Posterior vena cava (tissue), 2 donors: ENCODE measurements at regions not wholly inside any gene's neighbourhood (a gene's known extent, or its start where the extent isn't known, plus 50 kb on each side); places are given as distances from the start of the nearest gene placed in this dataset.

Source experiments
- DNase-seq: peaks from one replicate; pipeline ENCODE4 v3.0.0-alpha.2; 2020; ENCODE audit warnings: low spot score
- intact Hi-C, 2 donors: fragments of 100-400 bp; cut with DNase I; formaldehyde crosslinking; loops; one replicate each; pipeline versions ENCODE4 v1.14.1 to v1.14.2; 2022 to 2023
- donor health status: DM: yes; HTN: yes; CAD: no.
- donor health status: DM: yes; HTN: yes; CAD: no.

DNA sequence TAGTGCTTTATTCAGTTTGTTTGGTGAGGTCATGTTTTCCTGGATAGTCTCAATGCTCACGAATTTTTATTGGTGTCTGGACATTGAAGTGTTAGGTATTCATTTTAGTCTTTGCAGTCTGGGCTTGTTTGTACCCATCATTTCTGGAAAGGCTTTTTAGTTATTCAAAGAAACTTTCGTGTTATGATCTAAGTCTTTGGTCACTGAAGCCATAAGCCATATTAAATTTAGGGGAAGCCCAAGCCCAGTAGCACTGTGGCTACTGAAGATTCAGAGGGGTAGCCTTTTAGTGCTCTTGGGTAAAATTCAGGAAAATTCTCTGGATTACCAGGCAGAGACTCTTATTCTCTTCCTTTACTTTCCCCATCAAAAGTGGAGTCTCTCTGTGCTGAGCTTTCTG is 56.2 kb upstream of the PEX5L start:
- intact Hi-C loops: no loop called here
- DNase-seq: no peak

DNA sequence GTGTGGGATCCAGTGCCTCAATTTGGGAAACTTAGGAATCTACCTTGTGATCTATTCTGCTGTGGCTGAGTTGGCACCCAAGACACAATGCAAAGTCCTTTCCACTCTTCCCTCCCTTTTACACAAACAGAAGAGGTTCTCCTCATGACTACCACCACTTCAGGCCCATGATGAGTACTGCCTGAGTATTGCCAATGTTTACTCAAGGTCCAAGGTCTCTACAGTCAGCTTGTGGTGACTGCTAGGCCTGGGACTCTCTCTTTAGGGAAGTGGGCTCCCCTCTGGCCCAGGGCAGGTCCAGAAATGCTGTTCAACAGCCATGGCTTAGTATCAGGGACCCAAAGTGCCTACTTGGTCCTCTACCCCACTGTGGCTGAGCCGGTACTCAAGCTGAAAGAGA is 56.8 kb upstream of the PEX5L start:
- intact Hi-C loops: no loop called here
- DNase-seq: no peak

GRCh38 chr3:180097626-180098025 is 60.9 kb upstream of the PEX5L start:
- intact Hi-C loops: no loop called here
- DNase-seq: no peak

GRCh38 chr3:180102134-180102533 is 65.4 kb upstream of the PEX5L start:
- intact Hi-C loops: no loop called here
- DNase-seq: no peak

GRCh38 chr3:180102604-180103003 is 65.9 kb upstream of the PEX5L start:
- intact Hi-C loops: no loop called here
- DNase-seq: no peak

GRCh38 chr3:180116203-180116602 is 79.5 kb upstream of the PEX5L start:
- intact Hi-C loops: no loop called here
- no peak for DNase-seq

DNA sequence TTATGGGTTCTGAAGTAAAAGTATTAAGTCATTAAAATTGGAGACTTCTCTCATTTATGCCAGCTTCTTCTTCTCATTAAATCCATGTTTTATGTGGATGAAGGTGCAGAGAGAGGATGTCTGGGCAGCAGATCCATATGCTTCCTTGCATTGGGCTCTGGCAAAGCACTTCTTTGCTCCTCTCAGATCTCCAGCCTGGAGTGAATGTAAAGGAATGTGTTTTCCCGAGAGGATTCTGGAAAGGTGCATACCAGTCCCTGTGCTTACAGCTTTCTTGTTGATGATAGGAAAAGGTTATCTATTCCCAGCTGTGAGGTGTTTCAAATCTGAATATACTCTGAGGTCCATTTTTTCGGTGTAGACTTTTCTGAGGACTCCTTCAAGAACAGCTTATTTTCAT is 79.9 kb upstream of the PEX5L start:
- intact Hi-C loops: no loop called here
- DNase-seq: no peak

DNA sequence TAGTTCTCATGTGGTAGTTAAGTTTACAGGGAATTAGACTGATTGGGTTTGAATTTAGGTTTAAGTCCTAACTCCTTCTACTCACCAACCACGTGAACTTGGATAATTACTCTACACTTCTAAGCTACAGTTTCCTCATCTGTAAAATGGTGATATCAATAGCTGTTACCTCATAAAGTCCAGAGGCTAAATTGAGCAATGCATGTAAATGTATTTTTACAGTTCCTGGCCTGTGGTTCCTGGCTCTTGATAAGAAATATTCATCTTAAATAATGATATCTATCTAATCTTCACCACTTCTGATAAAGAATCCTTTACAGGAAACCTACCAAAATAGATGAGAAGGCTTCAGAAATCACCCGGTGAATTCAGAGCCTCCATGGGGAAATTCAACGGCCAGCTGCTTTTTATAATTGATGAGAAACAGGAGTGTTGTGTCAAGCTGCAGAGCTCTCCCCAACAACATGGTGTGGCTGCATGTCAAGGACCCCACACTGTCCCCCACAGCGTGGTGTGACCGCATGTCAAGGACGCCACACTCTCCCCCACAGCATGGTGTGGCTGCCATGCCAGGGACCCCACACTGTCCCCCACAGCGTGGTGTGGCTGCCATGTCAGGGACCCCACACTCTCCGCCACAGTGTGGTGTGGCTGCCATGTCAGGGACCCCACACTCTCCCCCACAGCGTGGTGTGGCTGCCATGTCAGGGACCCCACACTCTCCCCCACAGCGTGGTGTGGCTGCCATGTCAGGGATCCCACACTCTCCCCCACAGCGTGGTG is 80.8 kb upstream of the PEX5L start:
- intact Hi-C loops: no loop called here

DNA sequence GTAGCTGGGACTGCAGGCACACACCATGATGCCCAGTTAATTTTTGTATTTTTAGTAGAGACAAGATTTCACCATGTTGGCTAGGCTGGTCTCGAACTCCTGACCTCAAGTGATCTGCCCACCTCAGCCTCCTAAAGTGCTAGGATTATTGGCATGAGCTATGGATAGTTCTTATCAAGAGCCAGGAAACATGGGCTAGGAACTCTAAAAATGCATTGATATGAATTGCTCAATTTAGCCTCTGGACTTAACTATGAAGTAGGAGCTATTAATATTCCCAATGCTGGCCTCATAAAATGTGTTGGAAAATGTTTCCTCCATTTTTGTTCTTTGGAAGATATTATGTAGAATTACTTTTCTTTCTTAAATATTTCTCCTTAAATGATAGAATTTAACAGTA is 82.8 kb upstream of the PEX5L start:
- DNase-seq: no peak
- intact Hi-C loops: no loop called here

More for the DNA sequence above, 80.8 kb upstream of the PEX5L start:
- no peak for DNase-seq

GRCh38 chr3:180123928-180124327 is 87.2 kb upstream of the PEX5L start:
- intact Hi-C loops: no loop called here
- DNase-seq: no peak

- intact Hi-C loops: no loop called here
- no peak for DNase-seq
Observed at GRCh38 chr3:180131169-180131568, 94.4 kb upstream of the PEX5L start.

DNA sequence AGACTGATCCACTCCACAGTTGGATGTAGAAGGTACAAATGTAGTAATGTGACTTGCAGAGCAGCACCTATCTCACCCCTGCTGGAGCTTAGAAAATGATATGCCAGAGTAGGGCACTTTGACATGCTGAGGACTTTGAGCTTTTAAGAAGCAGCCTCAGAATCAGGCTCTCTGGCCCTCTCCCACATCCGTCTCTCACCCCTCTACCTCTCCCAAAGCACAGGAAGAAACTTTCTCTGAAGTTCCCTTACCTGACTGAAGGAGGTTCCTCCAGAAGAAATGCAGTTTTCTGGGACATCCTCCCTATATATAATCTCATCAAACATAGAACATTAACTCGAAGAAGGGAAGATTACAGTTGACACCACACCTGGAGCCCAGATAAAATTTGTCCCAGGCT is 98.4 kb upstream of the PEX5L start:
- intact Hi-C loops: no loop called here
- no peak for DNase-seq

- intact Hi-C loops: no loop called here
Observed at GRCh38 chr3:180138871-180139270, 102.1 kb upstream of the PEX5L start.

GRCh38 chr3:180142041-180142440 is 105.3 kb upstream of the PEX5L start:
- DNase-seq: no peak
- intact Hi-C loops: no loop called here

More at GRCh38 chr3:180138871-180139270, 102.1 kb upstream of the PEX5L start:
- no peak for DNase-seq

DNA sequence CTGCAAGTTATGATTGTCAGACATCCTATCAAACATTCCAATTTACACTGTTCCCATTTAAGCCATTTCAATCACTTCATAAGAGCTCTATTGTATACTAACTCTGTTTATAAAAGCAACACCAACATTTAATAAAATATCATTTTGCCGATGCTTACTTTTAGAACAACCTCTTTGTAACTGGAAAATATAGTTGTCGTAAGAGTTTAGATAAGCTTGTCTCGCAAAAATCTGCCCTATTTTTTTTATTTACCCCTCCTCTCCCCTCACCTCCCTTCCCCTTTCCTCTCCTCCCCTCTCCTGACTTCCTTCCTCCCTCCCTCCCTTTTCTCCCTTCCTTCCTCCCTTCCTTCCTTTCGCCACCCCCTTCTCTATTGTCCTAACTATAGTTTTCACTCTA is 105.7 kb upstream of the PEX5L start:
- intact Hi-C loops: no loop called here
- no peak for DNase-seq

- intact Hi-C loops: no loop called here
- no peak for DNase-seq
Observed at GRCh38 chr3:180161770-180162169, 125.0 kb upstream of the PEX5L start.

GRCh38 chr3:180175572-180175971 is 138.8 kb upstream of the PEX5L start:
- intact Hi-C loops: no loop called here
- no peak for DNase-seq

DNA sequence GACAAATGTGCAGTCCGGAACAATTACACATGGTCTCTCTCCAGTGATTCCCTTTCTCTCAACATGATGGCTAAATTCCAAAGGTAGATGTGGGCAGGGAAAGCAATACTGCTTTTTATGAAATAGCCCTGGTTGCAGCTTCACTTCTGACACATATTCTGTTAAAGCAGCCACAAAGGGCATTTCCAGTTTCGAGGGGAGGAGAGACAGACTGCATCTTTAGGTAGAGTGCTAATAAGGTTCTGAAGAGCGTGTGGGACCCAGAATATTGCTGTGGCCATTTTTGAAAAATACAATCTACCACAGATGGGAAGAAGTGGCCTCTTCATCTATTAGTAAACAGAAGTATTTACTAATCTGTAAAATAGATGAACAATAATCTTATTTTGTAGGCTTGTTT is 139.3 kb upstream of the PEX5L start:
- DNase-seq: no peak
- intact Hi-C loops: no loop called here

DNA sequence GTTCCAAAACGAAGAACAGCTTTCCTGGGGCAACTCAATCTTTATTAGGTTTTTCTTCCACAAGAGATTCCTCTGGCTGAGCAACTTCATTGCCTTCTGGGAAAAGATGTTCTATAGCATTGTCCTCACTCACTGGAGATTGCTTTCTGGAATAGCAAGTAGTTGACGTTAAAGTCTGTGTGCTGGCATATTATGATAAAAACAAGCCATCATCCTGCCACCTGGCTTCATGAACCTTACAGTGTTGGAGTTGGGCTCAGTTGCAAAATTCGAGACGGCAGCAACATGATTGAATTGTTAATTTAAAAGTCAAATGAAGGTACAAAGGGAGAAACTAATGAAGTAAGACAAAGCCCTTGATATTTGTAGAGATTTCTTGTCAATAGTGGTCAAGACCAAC is 140.5 kb upstream of the PEX5L start:
- intact Hi-C loops: no loop called here
- DNase-seq: no peak

GRCh38 chr3:180179562-180179961 is 142.8 kb upstream of the PEX5L start:
- intact Hi-C loops: no loop called here
- no peak for DNase-seq

- intact Hi-C loops: no loop called here
- no peak for DNase-seq
Observed at GRCh38 chr3:180180795-180181194, 144.1 kb upstream of the PEX5L start.

DNA sequence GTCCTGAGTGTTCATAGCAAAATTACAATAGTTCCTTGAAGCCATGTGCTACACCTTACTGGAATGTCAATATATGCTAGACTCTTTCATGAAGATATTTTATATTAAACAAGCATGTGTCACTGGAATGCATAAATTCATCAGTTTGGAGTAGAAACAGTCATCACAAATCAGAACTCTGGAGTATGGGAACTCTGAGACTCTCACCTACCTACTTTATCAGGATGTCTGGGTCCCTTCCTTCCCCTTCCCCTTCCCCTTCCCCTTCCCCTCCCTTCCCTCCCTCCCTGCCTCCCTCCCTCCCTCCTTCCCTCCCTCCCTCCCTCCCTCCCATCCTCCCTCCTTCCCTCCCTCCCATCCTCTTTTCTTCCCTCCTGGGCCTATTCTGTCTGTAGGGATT is 144.7 kb upstream of the PEX5L start:
- no peak for DNase-seq
- intact Hi-C loops: no loop called here
